ENCODE measurements at regions not wholly inside any gene's neighbourhood (a gene's known extent, or its start where the extent isn't known, plus 50 kb on each side); places are given as distances from the start of the nearest gene placed in this dataset.

GRCh38 chr5:56540266-56540665, 275.1 kb upstream of the MAP3K1 start:
- FAIRE-seq: no peak

GRCh38 chr5:56538580-56538979, 276.8 kb upstream of the MAP3K1 start:
- no peak for FAIRE-seq

- FAIRE-seq: no peak
Observed at GRCh38 chr5:56535347-56535746, 280.0 kb upstream of the MAP3K1 start.

- FAIRE-seq: no peak
Observed at GRCh38 chr5:56534102-56534829, 281.1 kb upstream of the MAP3K1 start.

GRCh38 chr5:56532466-56532865, 282.9 kb upstream of the MAP3K1 start:
- FAIRE-seq: no peak

GRCh38 chr5:56530626-56531138, 284.7 kb upstream of the MAP3K1 start:
- no peak for FAIRE-seq

GRCh38 chr5:56529666-56530430, 285.5 kb upstream of the MAP3K1 start:
- FAIRE-seq: no peak

GRCh38 chr5:56527174-56527573, 288.2 kb upstream of the MAP3K1 start:
- FAIRE-seq: no peak

- no peak for FAIRE-seq
Observed at GRCh38 chr5:56525113-56525512, 290.2 kb upstream of the MAP3K1 start.

- FAIRE-seq: no peak
Observed at GRCh38 chr5:56523790-56524575, 290.9 kb upstream of the ANKRD55 start.

- no peak for FAIRE-seq
Observed at GRCh38 chr5:56522960-56523359, 289.8 kb upstream of the ANKRD55 start.

GRCh38 chr5:56522169-56522568, 289.0 kb upstream of the ANKRD55 start:
- no peak for FAIRE-seq

GRCh38 chr5:56520986-56521730, 288.0 kb upstream of the ANKRD55 start:
- no peak for FAIRE-seq

GRCh38 chr5:56518820-56519219, 285.7 kb upstream of the ANKRD55 start:
- no peak for FAIRE-seq

- FAIRE-seq: no peak
Observed at GRCh38 chr5:56517011-56517416, 283.9 kb upstream of the ANKRD55 start.

- no peak for FAIRE-seq
Observed at GRCh38 chr5:56516441-56516840, 283.3 kb upstream of the ANKRD55 start.

GRCh38 chr5:56516035-56516434, 282.9 kb upstream of the ANKRD55 start:
- no peak for FAIRE-seq

GRCh38 chr5:56515011-56515410, 281.9 kb upstream of the ANKRD55 start:
- FAIRE-seq: no peak

- no peak for FAIRE-seq
Observed at GRCh38 chr5:56514245-56514644, 281.1 kb upstream of the ANKRD55 start.

- FAIRE-seq: no peak
Observed at GRCh38 chr5:56513141-56513540, 280.0 kb upstream of the ANKRD55 start.

GRCh38 chr5:56512313-56512996, 279.3 kb upstream of the ANKRD55 start:
- no peak for FAIRE-seq

GRCh38 chr5:56511326-56511841, 278.3 kb upstream of the ANKRD55 start:
- FAIRE-seq: no peak
